CD8-positive, alpha-beta memory T cell (primary cell): ENCODE measurements at regions not wholly inside any gene's neighbourhood (a gene's known extent, or its start where the extent isn't known, plus 50 kb on each side); places are given as distances from the start of the nearest gene placed in this dataset.

Experiments used
- CTCF ChIA-PET: fragments of 350-600 bp; sonication (Branson Sonifier 250); formaldehyde crosslinking; loops from one replicate; lab custom pipeline; 2021; ENCODE audit warnings: antibody characterized with exemption; lab: Charles Lee
- POLR2A ChIA-PET: fragments of 350-600 bp; sonication (Branson Sonifier 250); formaldehyde crosslinking; loops from one replicate; lab custom pipeline; 2021; ENCODE audit warnings: antibody characterized with exemption; lab: Charles Lee
- DNase-seq, 5 donors: peaks; one replicate each; pipeline versions ENCODE4 v3.0.0 to v3.0.0-alpha.2; 2020 to 2022; ENCODE audit warnings: mixed read lengths in 1 of 5
- H3K27ac ChIP-seq: one replicate; pipeline ENCODE4 v1.7.0; 2013; ENCODE audit warnings: low read depth, mild to moderate bottlenecking, low read length, moderate library complexity
- H3K27me3 ChIP-seq: 2 replicates; pipeline ENCODE4 v1.7.0; 2013; ENCODE audit warnings: low read length, mild to moderate bottlenecking; ENCODE audit not compliant: insufficient read depth, poor library complexity, severe bottlenecking
- H3K36me3 ChIP-seq: 2 replicates; pipeline ENCODE4 v1.7.0; 2013; ENCODE audit warnings: mild to moderate bottlenecking, low read length, moderate library complexity; ENCODE audit not compliant: insufficient read depth
- H3K4me1 ChIP-seq: 2 replicates; pipeline ENCODE4 v1.7.0; 2013; ENCODE audit warnings: mild to moderate bottlenecking, low read length, moderate library complexity; ENCODE audit not compliant: insufficient read depth
- H3K4me3 ChIP-seq: 2 replicates; pipeline ENCODE4 v1.7.0; 2013; ENCODE audit warnings: mild to moderate bottlenecking, low read length
- H3K9me3 ChIP-seq: 2 replicates; pipeline ENCODE4 v1.7.0; 2013; ENCODE audit warnings: mild to moderate bottlenecking, low read length
- H3K27ac Mint-ChIP-seq, 8 donors: one replicate each; pipeline ENCODE4 v1.8.0; 2020 to 2021; ENCODE audit warnings: mixed read lengths in 8 of 8, mild to moderate bottlenecking in 6 of 8, inconsistent platforms in 3 of 8, moderate library complexity in 3 of 8
- H3K27me3 Mint-ChIP-seq, 2 donors: one replicate each; pipeline ENCODE4 v1.8.0; 2020 to 2021; ENCODE audit warnings: mixed read lengths in 2 of 2, mild to moderate bottlenecking in 1 of 2, moderate library complexity in 1 of 2
- H3K36me3 Mint-ChIP-seq, 3 donors: one replicate each; pipeline ENCODE4 v1.8.0; 2020 to 2021; ENCODE audit warnings: mixed read lengths in 3 of 3, inconsistent platforms in 1 of 3, mild to moderate bottlenecking in 1 of 3
- H3K4me1 Mint-ChIP-seq, 3 donors: one replicate each; pipeline ENCODE4 v1.8.0; 2020 to 2021; ENCODE audit warnings: mixed read lengths in 3 of 3, inconsistent platforms in 1 of 3, mild to moderate bottlenecking in 1 of 3
- H3K4me3 Mint-ChIP-seq, 7 donors: one replicate each; pipeline ENCODE4 v1.8.0; 2020 to 2021; ENCODE audit warnings: mixed read lengths in 7 of 7, mild to moderate bottlenecking in 6 of 7, moderate library complexity in 4 of 7, inconsistent platforms in 2 of 7
- H3K9me3 Mint-ChIP-seq, 5 donors: one replicate each; pipeline ENCODE4 v1.8.0; 2020 to 2022; ENCODE audit warnings: mixed read lengths in 5 of 5, mild to moderate bottlenecking in 3 of 5, moderate library complexity in 2 of 5, inconsistent platforms in 1 of 5

DNA sequence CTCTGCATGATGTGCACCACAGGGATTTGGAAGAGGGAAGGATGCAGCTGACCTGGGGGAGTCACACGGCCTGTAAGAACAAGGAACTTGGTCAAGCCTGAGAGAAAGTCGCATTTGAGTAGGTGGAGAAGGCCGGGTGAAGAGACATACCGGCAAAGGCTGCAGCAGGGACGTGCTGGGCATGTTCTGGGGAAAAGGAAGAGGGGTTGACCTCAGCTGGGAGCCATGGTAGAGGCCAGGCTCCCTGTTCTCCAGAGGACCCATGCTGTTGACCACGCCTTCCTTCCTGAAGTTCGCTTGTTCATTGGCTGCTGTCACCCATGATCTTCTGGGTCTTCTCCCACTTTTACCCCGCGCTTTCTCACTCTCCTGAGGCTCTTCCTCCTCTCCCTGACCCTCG, 84.5 kb downstream of the HTR5A start:
- H3K9me3 ChIP-seq = no peaks in the 10 kb centered on the region
- no peaks in the 10 kb centered on the region for H3K36me3 ChIP-seq
- Mint-ChIP-seq H3K4me1 (no peaks in the 10 kb centered on the region), H3K27ac (no peak overlapping the region), H3K27me3 (peaks cover 10 to 13% of the 10 kb centered on the region in 2 donors), H3K4me3 (no peak overlapping the region), H3K9me3 (peaks cover 4 to 9% (median 8%) of the 10 kb centered on the region in 5 donors), H3K36me3 (peaks cover 0 to 3% (median 0%) of the 10 kb centered on the region in 3 donors)
- H3K27me3 ChIP-seq = no peaks in the 10 kb centered on the region
- no peak overlapping the region for H3K4me3 ChIP-seq
- CTCF ChIA-PET = no interaction called here
- POLR2A ChIA-PET = no interaction called here
- no peak for DNase-seq
- no peaks in the 10 kb centered on the region for H3K4me1 ChIP-seq
- no peak overlapping the region for H3K27ac ChIP-seq

DNA sequence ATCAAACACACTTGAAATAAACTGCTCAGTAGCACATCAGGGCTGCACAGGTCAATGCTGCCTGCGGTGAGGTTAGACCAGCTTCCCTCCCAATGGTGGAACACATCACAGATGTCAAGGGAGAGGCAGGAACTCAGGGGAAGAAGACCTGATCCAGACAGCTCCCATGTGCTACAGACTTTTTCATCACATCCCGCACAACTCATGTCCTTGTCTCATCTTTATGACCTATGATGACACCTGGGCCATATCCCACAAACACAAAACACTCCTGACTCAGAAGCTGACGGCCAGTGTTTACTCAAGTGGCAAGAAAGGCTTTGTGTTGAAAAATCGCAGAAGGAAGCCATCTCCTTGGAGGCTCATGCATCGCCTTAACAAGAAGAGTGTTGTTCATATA, 91.6 kb downstream of the HTR5A start:
- Mint-ChIP-seq H3K27me3 (peaks cover 10 to 18% of the 10 kb centered on the region in 2 donors), H3K27ac (no peak overlapping the region), H3K4me1 (no peaks in the 10 kb centered on the region), H3K9me3 (peaks cover 0 to 3% (median 0%) of the 10 kb centered on the region in 5 donors), H3K36me3 (no peaks in the 10 kb centered on the region), H3K4me3 (no peak overlapping the region)
- POLR2A ChIA-PET = no interaction called here
- no peak for DNase-seq
- no peaks in the 10 kb centered on the region for H3K4me1 ChIP-seq
- no peaks in the 10 kb centered on the region for H3K27me3 ChIP-seq
- H3K9me3 ChIP-seq = no peaks in the 10 kb centered on the region
- no peak overlapping the region for H3K4me3 ChIP-seq
- H3K27ac ChIP-seq = no peak overlapping the region
- no peaks in the 10 kb centered on the region for H3K36me3 ChIP-seq
- CTCF ChIA-PET = interaction anchor here (1.4 kb wide), 1 partner anchor 28 kb away, joined by 3 read pairs; no protein-coding TSS in a partner anchor

DNA sequence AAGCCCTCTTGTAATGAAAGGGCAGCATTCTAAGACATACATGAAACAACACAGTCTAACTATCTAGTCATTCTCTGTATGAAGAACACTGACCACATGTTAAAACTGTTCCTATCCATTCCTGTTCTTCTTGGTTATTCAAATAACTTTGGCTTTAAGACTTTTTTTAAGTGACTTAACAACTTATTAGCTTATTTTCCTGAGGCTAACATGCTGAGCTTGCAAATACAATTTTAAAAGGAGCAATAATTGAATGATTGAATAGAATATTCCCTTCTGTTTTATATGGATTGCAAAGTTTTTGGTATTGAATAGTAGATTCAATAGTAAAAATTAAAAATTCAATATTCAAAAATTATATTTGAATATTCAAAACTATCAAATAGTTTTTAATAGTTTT, 92.3 kb downstream of the HTR5A start:
- CTCF ChIA-PET = interaction anchor here (1.4 kb wide), 1 partner anchor 28 kb away, joined by 3 read pairs; no protein-coding TSS in a partner anchor
- Mint-ChIP-seq H3K4me1 (no peaks in the 10 kb centered on the region), H3K27ac (no peak overlapping the region), H3K36me3 (no peaks in the 10 kb centered on the region), H3K9me3 (peaks cover 0 to 3% (median 0%) of the 10 kb centered on the region in 5 donors), H3K27me3 (peaks cover 7 to 18% of the 10 kb centered on the region in 2 donors), H3K4me3 (no peak overlapping the region)
- Histone ChIP-seq H3K4me1 (no peaks in the 10 kb centered on the region), H3K9me3 (no peaks in the 10 kb centered on the region), H3K27me3 (no peaks in the 10 kb centered on the region), H3K36me3 (no peaks in the 10 kb centered on the region), H3K4me3 (no peak overlapping the region), H3K27ac (no peak overlapping the region)
- POLR2A ChIA-PET = no interaction called here
- DNase-seq = no peak

DNA sequence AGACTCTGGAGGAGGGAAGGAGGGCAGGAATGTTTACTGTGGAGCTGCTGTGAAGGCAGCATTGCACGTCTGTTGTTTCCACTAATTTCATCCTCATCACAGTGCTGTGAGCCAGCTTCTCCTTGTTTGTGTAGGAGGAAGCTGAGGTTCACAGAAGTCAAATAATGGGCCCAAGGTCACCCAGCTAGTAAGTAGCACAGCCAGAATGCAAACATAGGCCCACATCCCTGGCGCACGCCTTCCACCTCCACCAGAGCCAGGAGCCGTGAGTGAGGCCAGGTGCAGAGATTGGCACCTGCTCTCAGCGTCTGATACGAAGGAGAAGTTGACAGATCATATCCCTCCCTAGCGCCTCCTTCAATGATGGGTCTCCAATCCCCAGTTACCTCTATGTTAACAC, 93.6 kb downstream of the HTR5A start:
- H3K27ac Mint-ChIP-seq = no peak overlapping the region
- Histone ChIP-seq H3K27me3 (no peaks in the 10 kb centered on the region), H3K27ac (no peak overlapping the region), H3K4me1 (no peaks in the 10 kb centered on the region), H3K4me3 (no peak overlapping the region), H3K9me3 (no peaks in the 10 kb centered on the region), H3K36me3 (no peaks in the 10 kb centered on the region)
- no peak for DNase-seq
- H3K4me1 Mint-ChIP-seq = no peaks in the 10 kb centered on the region
- H3K9me3 Mint-ChIP-seq = peaks cover 0 to 1% (median 0%) of the 10 kb centered on the region in 5 donors
- no peak overlapping the region for H3K4me3 Mint-ChIP-seq
- H3K27me3 Mint-ChIP-seq = peaks cover 7 to 27% of the 10 kb centered on the region in 2 donors
- no peaks in the 10 kb centered on the region for H3K36me3 Mint-ChIP-seq
- ChIA-PET CTCF (no interaction called here), POLR2A (no interaction called here)

DNA sequence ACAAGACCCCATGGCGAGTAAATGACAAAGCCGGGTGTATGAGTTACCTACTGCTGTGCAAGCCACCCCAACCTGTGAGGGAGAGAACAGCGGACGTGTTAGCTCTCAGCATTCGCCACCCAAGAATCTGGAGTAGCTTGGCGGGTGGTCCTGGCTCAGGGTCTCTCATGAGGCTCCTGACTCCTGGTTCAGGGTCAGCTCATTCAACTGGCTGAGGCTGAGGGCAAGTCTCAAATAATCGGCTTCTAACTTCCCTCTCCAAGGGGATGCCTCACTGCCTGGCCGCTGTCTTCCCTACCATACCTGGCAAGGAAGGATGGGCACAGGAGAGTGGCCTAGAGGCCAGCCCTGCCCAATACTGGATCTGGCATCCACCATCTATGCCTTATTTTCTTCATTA, 94.2 kb downstream of the HTR5A start:
- Mint-ChIP-seq H3K27me3 (peaks cover 7 to 32% of the 10 kb centered on the region in 2 donors), H3K27ac (no peak overlapping the region), H3K36me3 (no peaks in the 10 kb centered on the region), H3K9me3 (no peaks in the 10 kb centered on the region), H3K4me1 (no peaks in the 10 kb centered on the region), H3K4me3 (no peak overlapping the region)
- Histone ChIP-seq H3K4me3 (no peak overlapping the region), H3K9me3 (no peaks in the 10 kb centered on the region), H3K27me3 (no peaks in the 10 kb centered on the region), H3K36me3 (no peaks in the 10 kb centered on the region), H3K27ac (no peak overlapping the region), H3K4me1 (no peaks in the 10 kb centered on the region)
- POLR2A ChIA-PET = no interaction called here
- no peak for DNase-seq
- CTCF ChIA-PET = no interaction called here

DNA sequence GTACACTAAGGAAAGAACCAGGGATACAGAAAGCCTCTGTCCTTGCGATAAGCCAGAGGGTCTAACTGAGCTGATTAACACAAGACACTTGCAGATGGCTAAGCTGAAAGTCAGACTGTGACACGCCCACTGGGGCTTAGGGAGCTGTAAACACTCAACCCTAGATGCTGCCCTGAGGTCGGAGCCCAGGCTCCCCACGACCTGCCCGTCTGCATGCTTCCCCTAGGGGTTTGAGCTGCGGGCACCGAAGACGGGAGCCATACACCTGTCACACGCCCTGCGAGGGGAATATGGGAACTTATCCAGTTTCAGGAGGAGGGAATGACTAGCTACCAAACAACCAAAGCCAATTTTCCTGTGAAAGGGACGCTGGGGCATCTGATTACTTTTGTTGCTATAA, 96.0 kb downstream of the HTR5A start:
- Histone ChIP-seq H3K27ac (no peak overlapping the region), H3K36me3 (no peaks in the 10 kb centered on the region), H3K27me3 (no peaks in the 10 kb centered on the region), H3K9me3 (no peaks in the 10 kb centered on the region), H3K4me1 (no peaks in the 10 kb centered on the region), H3K4me3 (no peak overlapping the region)
- Mint-ChIP-seq H3K27me3 (peaks cover 8 to 41% of the 10 kb centered on the region in 2 donors), H3K27ac (no peak overlapping the region), H3K36me3 (no peaks in the 10 kb centered on the region), H3K4me1 (no peaks in the 10 kb centered on the region), H3K9me3 (no peaks in the 10 kb centered on the region), H3K4me3 (no peak overlapping the region)
- CTCF ChIA-PET = no interaction called here
- POLR2A ChIA-PET = no interaction called here
- no peak for DNase-seq

DNA sequence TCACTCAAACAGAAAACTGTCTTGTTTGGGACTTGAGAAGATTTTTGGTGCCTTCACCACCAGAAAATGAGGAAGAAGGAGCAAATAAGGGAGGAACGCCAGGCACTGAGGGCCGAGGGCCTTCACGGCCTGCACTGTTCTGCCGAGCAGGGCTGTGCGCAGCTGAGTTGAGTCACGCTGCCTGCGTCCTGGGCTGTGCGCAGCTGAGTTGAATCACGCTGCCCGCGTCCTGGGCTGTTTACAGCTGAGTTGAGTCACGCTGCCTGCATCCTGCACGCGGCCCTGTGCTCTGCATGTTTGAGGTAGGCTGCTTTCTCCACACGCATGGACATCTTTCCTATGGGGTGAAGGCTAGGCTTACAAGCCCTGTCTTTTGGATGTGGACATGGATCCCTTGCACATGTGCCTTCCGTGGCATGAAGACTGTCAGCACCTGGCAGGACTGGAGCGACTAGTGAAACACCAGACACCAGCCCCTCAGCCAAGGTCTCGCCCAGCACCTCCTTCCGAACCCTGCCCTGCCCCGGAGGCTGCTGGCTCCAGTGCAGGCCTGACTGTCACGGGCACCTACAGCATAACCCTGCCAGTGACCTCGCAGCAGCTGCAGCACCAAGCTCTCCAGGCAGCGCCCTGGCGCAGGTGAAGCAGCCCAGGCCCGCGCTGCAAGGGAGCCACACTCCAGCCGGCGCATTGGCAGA, 96.7 kb downstream of the HTR5A start:
- POLR2A ChIA-PET = no interaction called here
- H3K4me1 Mint-ChIP-seq = no peaks in the 10 kb centered on the region
- H3K9me3 Mint-ChIP-seq = no peaks in the 10 kb centered on the region
- Histone ChIP-seq H3K4me3 (no peak overlapping the region), H3K36me3 (no peaks in the 10 kb centered on the region), H3K9me3 (no peaks in the 10 kb centered on the region), H3K27me3 (no peaks in the 10 kb centered on the region), H3K4me1 (no peaks in the 10 kb centered on the region), H3K27ac (no peak overlapping the region)
- H3K4me3 Mint-ChIP-seq = no peak overlapping the region
- no peaks in the 10 kb centered on the region for H3K36me3 Mint-ChIP-seq
- CTCF ChIA-PET = interaction anchor here (1.3 kb wide), 1 partner anchor 24 kb away, joined by 3 read pairs; no protein-coding TSS in a partner anchor
- H3K27me3 Mint-ChIP-seq = peaks cover 6 to 42% of the 10 kb centered on the region in 2 donors
- DNase-seq = no peak
- H3K27ac Mint-ChIP-seq = no peak overlapping the region

DNA sequence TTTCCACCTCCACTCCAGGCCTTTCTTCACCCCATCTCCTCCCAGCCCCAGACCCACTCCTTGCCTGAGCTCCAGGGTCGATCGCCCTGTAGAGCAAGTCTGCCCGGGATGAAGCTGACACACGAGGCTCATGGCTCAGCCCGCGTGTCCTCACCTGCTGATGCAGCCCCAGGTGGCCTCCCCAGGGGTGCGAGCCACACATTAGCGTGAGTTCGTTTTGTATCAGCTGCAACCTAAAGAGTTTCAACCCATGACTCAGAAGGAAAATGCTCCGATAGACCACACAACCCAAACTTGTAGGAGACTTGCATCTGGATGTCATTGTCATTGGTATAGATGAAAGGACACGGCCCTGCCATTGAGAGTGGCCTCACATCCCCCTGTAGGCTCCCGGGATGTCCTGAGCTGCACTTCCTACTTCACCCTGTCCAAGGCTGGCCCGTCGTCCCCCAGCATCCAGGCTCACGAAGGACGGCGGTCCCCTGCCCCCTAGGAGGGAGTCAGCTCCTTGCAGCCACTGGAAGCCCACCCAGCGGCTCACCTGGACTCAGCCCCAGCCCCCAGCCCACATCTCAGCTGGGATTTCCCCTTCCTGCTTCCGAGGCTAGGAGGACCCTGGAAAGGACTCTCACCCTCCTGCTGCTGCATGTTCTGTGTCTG, 97.7 kb downstream of the HTR5A start:
- CTCF ChIA-PET = interaction anchor here (1.3 kb wide), 1 partner anchor 23 kb away, joined by 3 read pairs; no protein-coding TSS in a partner anchor

More for the DNA sequence above, 97.7 kb downstream of the HTR5A start:
- Mint-ChIP-seq H3K9me3 (no peaks in the 10 kb centered on the region), H3K4me3 (peak overlapping the region in 1 of 7 donors; percentile 20), H3K36me3 (no peaks in the 10 kb centered on the region), H3K4me1 (no peaks in the 10 kb centered on the region), H3K27ac (peak overlapping the region in 1 of 8 donors; percentile 33), H3K27me3 (peaks cover 14 to 52% of the 10 kb centered on the region in 2 donors)
- Histone ChIP-seq H3K27me3 (no peaks in the 10 kb centered on the region), H3K9me3 (no peaks in the 10 kb centered on the region), H3K27ac (no peak overlapping the region), H3K4me3 (no peak overlapping the region), H3K36me3 (no peaks in the 10 kb centered on the region), H3K4me1 (no peaks in the 10 kb centered on the region)
- POLR2A ChIA-PET = no interaction called here
- no peak for DNase-seq
